ENCODE measurements at regions not wholly inside any gene's neighbourhood (a gene's known extent, or its start where the extent isn't known, plus 50 kb on each side); places are given as distances from the start of the nearest gene placed in this dataset.
"Not testable (repeated sequence)": the region's sequence is repeated elsewhere in the genome, so short reads cannot be mapped to it uniquely, and the experiment has no call there.

GRCh38 chr1:185463433-185463832 lies 146.4 kb upstream of the IVNS1ABP start:
- no peak for DNase-seq (ENCODE audit: low read depth)
- H3K4me3 ChIP-seq (ENCODE audit: low read depth, low read length): no peak overlapping the region
- no peak for TF ChIP-seq CTCF (IDR thresholded peaks at IDR 0.05; ENCODE audit: insufficient read depth, low read depth, low read length, missing control alignments)

- no peak for TF ChIP-seq CTCF (IDR thresholded peaks at IDR 0.05; ENCODE audit: insufficient read depth, low read depth, low read length, missing control alignments)
- no peak for DNase-seq (ENCODE audit: low read depth)
- no peak overlapping the region for H3K4me3 ChIP-seq (ENCODE audit: low read depth, low read length)
Measured at GRCh38 chr1:185463011-185463410, 146.0 kb upstream of the IVNS1ABP start.

GRCh38 chr1:185460723-185461122 lies 143.7 kb upstream of the IVNS1ABP start:
- DNase-seq (ENCODE audit: low read depth): not testable (repeated sequence)

GRCh38 chr1:185459141-185459540 lies 142.1 kb upstream of the IVNS1ABP start:
- no peak overlapping the region for H3K4me3 ChIP-seq (ENCODE audit: low read depth, low read length)
- no peak for TF ChIP-seq CTCF (IDR thresholded peaks at IDR 0.05; ENCODE audit: insufficient read depth, low read depth, low read length, missing control alignments)
- no peak for DNase-seq (ENCODE audit: low read depth)

More at GRCh38 chr1:185460723-185461122, 143.7 kb upstream of the IVNS1ABP start:
- not testable (repeated sequence) for H3K4me3 ChIP-seq (ENCODE audit: low read depth, low read length)

- no peak overlapping the region for H3K4me3 ChIP-seq (ENCODE audit: low read depth, low read length)
- no peak for DNase-seq (ENCODE audit: low read depth)
- TF ChIP-seq CTCF (IDR thresholded peaks at IDR 0.05; ENCODE audit: insufficient read depth, low read depth, low read length, missing control alignments): no peak
Measured at GRCh38 chr1:185458670-185459069, 141.6 kb upstream of the IVNS1ABP start.

GRCh38 chr1:185453496-185454192 lies 136.6 kb upstream of the IVNS1ABP start:
- no peak for TF ChIP-seq CTCF (IDR thresholded peaks at IDR 0.05; ENCODE audit: insufficient read depth, low read depth, low read length, missing control alignments)
- no peak overlapping the region for H3K4me3 ChIP-seq (ENCODE audit: low read depth, low read length)
- no peak for DNase-seq (ENCODE audit: low read depth)

GRCh38 chr1:185450917-185451316 lies 133.9 kb upstream of the IVNS1ABP start:
- TF ChIP-seq CTCF (IDR thresholded peaks at IDR 0.05; ENCODE audit: insufficient read depth, low read depth, low read length, missing control alignments): no peak
- H3K4me3 ChIP-seq (ENCODE audit: low read depth, low read length): no peak overlapping the region
- DNase-seq (ENCODE audit: low read depth): no peak

All from GM12865 (cell line).